CD4-positive, alpha-beta T cell (primary cell): ENCODE measurements at regions not wholly inside any gene's neighbourhood (a gene's known extent, or its start where the extent isn't known, plus 50 kb on each side); places are given as distances from the start of the nearest gene placed in this dataset.

Source experiments
- ATAC-seq: fragments of 200-7000 bp; cut with Tn5 transposase; one replicate; pipeline ENCODE4 v1.10.0; 2022; ENCODE audit warnings: mild to moderate bottlenecking; ENCODE audit not compliant: poor library complexity
- CTCF ChIA-PET: fragments of 350-600 bp; sonication (Branson Sonifier 250); formaldehyde crosslinking; loops from one replicate; lab custom pipeline; 2021; ENCODE audit warnings: antibody characterized with exemption, inconsistent platforms; lab: Charles Lee
- POLR2A ChIA-PET: fragments of 350-600 bp; sonication (Branson Sonifier 250); formaldehyde crosslinking; loops from one replicate; lab custom pipeline; 2021; ENCODE audit warnings: antibody characterized with exemption, inconsistent platforms; lab: Charles Lee
- DNase-seq, 14 experiments: peaks; one replicate each; pipeline ENCODE4 v3.0.0-alpha.2; 2013 to 2020; ENCODE audit warnings: mixed read lengths in 2 of 14
- H3K27ac ChIP-seq, 2 donors: one replicate each; pipeline versions ENCODE4 v1.5.1 to v1.7.0; 2013; ENCODE audit warnings: low read length in 2 of 2, low read depth in 1 of 2, mild to moderate bottlenecking in 1 of 2
- H3K27me3 ChIP-seq, 2 experiments: 1 replicate in 1 of 2; 2 replicates in 1 of 2; pipeline versions ENCODE4 v1.6.1 to v1.7.0; 2013; ENCODE audit warnings: low read length in 2 of 2, control low read depth in 1 of 2, mild to moderate bottlenecking in 1 of 2, moderate library complexity in 1 of 2; ENCODE audit not compliant: insufficient read depth in 2 of 2, control insufficient read depth in 1 of 2
- H3K36me3 ChIP-seq: one replicate; pipeline ENCODE4 v1.6.1; 2013; ENCODE audit warnings: low read length, control low read depth; ENCODE audit not compliant: insufficient read depth
- H3K4me1 ChIP-seq: one replicate; pipeline ENCODE4 v1.6.1; 2013; ENCODE audit warnings: low read length, control low read depth; ENCODE audit not compliant: insufficient read depth
- H3K4me3 ChIP-seq: one replicate; pipeline ENCODE4 v1.5.1; 2013; ENCODE audit warnings: mild to moderate bottlenecking, low read length, moderate library complexity
- H3K9me3 ChIP-seq, 2 experiments: 1 replicate in 1 of 2; 2 replicates in 1 of 2; pipeline versions ENCODE4 v1.6.1 to v1.7.0; 2013; ENCODE audit warnings: low read length in 2 of 2, mild to moderate bottlenecking in 2 of 2, control low read depth in 1 of 2, moderate library complexity in 1 of 2; ENCODE audit not compliant: control insufficient read depth in 1 of 2, insufficient read depth in 1 of 2
- H3K27ac Mint-ChIP-seq: one replicate; pipeline ENCODE4 v1.8.0; 2020; ENCODE audit warnings: mixed read lengths
- H3K27me3 Mint-ChIP-seq: one replicate; pipeline ENCODE4 v1.8.0; 2021; ENCODE audit warnings: mixed read lengths
- H3K36me3 Mint-ChIP-seq: one replicate; pipeline ENCODE4 v1.8.0; 2021; ENCODE audit warnings: low read depth, mixed read lengths
- H3K4me1 Mint-ChIP-seq: one replicate; pipeline ENCODE4 v1.8.0; 2021; ENCODE audit warnings: low read depth, mixed read lengths
- H3K4me3 Mint-ChIP-seq: one replicate; pipeline ENCODE4 v1.8.0; 2020; ENCODE audit warnings: mild to moderate bottlenecking, mixed read lengths
- H3K9me3 Mint-ChIP-seq: one replicate; pipeline ENCODE4 v1.8.0; 2020; ENCODE audit warnings: mixed read lengths
- CTCF ChIP-seq: fragments of 200-600 bp; IDR thresholded peaks from one replicate; pipeline ENCODE4 v1.8.0; 2022; ENCODE audit warnings: antibody characterized with exemption, mild to moderate bottlenecking
- intact Hi-C, 2 experiments: fragments of 100-400 bp; cut with DNase I in 1 of 2; cut with micrococcal nuclease in 1 of 2; formaldehyde crosslinking; loops; one replicate each; pipeline versions ENCODE4 v1.15.1 to v1.9.0; 2023 to 2025; cut with DNase I, micrococcal nuclease

DNA sequence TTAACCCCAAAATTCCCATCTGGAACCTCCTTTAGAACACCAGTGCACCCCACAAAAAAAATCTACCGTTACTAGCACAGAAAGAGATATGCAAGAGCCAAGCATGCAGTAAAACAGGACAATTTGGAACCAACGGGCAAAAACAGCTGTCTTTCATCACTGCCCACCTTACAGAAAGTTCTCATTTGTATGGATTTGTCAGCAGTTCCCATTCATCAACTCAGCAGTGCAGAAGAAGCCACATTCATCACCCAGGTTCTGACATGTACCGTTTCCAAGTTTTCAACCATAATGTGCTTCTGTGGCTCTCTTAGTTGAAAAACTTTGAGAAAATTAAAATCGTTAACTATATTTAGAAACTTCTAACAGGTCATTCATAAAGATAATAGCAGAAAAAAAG lies 387.0 kb downstream of the RPS29 start:
- Mint-ChIP-seq H3K4me1 (no peaks in the 10 kb centered on the region), H3K27me3 (peaks cover 18% of the 10 kb centered on the region), H3K4me3 (no peak overlapping the region), H3K9me3 (no peaks in the 10 kb centered on the region), H3K27ac (no peak overlapping the region), H3K36me3 (no peaks in the 10 kb centered on the region)
- no peak overlapping the region for H3K27ac ChIP-seq
- CTCF ChIA-PET = no interaction called here
- no peaks in the 10 kb centered on the region for H3K9me3 ChIP-seq
- no peak for DNase-seq
- intact Hi-C loops = no loop called here
- H3K27me3 ChIP-seq = peaks cover 0 to 4% of the 10 kb centered on the region in 2 experiments
- no peaks in the 10 kb centered on the region for H3K36me3 ChIP-seq
- no peak for ATAC-seq
- H3K4me3 ChIP-seq = no peak overlapping the region
- no peaks in the 10 kb centered on the region for H3K4me1 ChIP-seq
- no peak for TF ChIP-seq CTCF
- POLR2A ChIA-PET = no interaction called here

GRCh38 chr14:49196327-49196726 lies 389.9 kb downstream of the RPS29 start:
- no peak overlapping the region for H3K27ac ChIP-seq
- ChIA-PET POLR2A (no interaction called here), CTCF (no interaction called here)
- Mint-ChIP-seq H3K4me1 (no peaks in the 10 kb centered on the region), H3K27me3 (peaks cover 8% of the 10 kb centered on the region), H3K36me3 (no peaks in the 10 kb centered on the region), H3K4me3 (no peak overlapping the region), H3K9me3 (no peaks in the 10 kb centered on the region), H3K27ac (no peak overlapping the region)
- intact Hi-C loops = no loop called here
- H3K4me3 ChIP-seq = no peak overlapping the region
- no peaks in the 10 kb centered on the region for H3K4me1 ChIP-seq
- H3K36me3 ChIP-seq = no peaks in the 10 kb centered on the region
- TF ChIP-seq CTCF = no peak
- no peak for ATAC-seq
- DNase-seq = no peak
- no peaks in the 10 kb centered on the region for H3K27me3 ChIP-seq
- no peaks in the 10 kb centered on the region for H3K9me3 ChIP-seq

GRCh38 chr14:49194067-49194466 lies 392.1 kb downstream of the RPS29 start:
- ChIA-PET POLR2A (no interaction called here), CTCF (no interaction called here)
- no peak for DNase-seq
- intact Hi-C loops = no loop called here
- H3K9me3 Mint-ChIP-seq = no peaks in the 10 kb centered on the region
- no peaks in the 10 kb centered on the region for H3K36me3 ChIP-seq
- H3K36me3 Mint-ChIP-seq = no peaks in the 10 kb centered on the region
- no peaks in the 10 kb centered on the region for H3K9me3 ChIP-seq
- no peak for ATAC-seq
- H3K4me1 Mint-ChIP-seq = no peaks in the 10 kb centered on the region
- H3K4me1 ChIP-seq = no peaks in the 10 kb centered on the region
- H3K27me3 ChIP-seq = no peaks in the 10 kb centered on the region
- no peak overlapping the region for H3K4me3 Mint-ChIP-seq
- TF ChIP-seq CTCF = no peak
- peaks cover 19% of the 10 kb centered on the region for H3K27me3 Mint-ChIP-seq
- no peak overlapping the region for H3K27ac ChIP-seq
- no peak overlapping the region for H3K27ac Mint-ChIP-seq
- no peak overlapping the region for H3K4me3 ChIP-seq
